ENCODE measurements at regions not wholly inside any gene's neighbourhood (a gene's known extent, or its start where the extent isn't known, plus 50 kb on each side); places are given as distances from the start of the nearest gene placed in this dataset.

GRCh38 chr14:97848317-97848980 lies 1051.3 kb downstream of the VRK1 start:
- no peaks in the 10 kb centered on the region for H3K36me3 Mint-ChIP-seq (ENCODE audit: insufficient read depth)
- H3K9me3 Mint-ChIP-seq = no peaks in the 10 kb centered on the region
- no peak overlapping the region for H3K4me3 Mint-ChIP-seq
- no peaks in the 10 kb centered on the region for H3K27me3 Mint-ChIP-seq (ENCODE audit: low read depth)
- no peaks in the 10 kb centered on the region for H3K4me1 Mint-ChIP-seq (ENCODE audit: low read depth)
- DNase-seq = no peak
- ATAC-seq = no peak

- DNase-seq = no peak
- ATAC-seq = no peak
- Mint-ChIP-seq H3K9me3 (no peaks in the 10 kb centered on the region), H3K4me3 (no peak overlapping the region), H3K36me3 (ENCODE audit: insufficient read depth) (no peaks in the 10 kb centered on the region), H3K27me3 (ENCODE audit: low read depth) (no peaks in the 10 kb centered on the region), H3K4me1 (ENCODE audit: low read depth) (no peaks in the 10 kb centered on the region)
These were observed 1053.3 kb downstream of the VRK1 start for GRCh38 chr14:97850466-97850865.

- Mint-ChIP-seq H3K36me3 (ENCODE audit: insufficient read depth) (no peaks in the 10 kb centered on the region), H3K4me1 (ENCODE audit: low read depth) (no peaks in the 10 kb centered on the region), H3K4me3 (no peak overlapping the region), H3K27me3 (ENCODE audit: low read depth) (no peaks in the 10 kb centered on the region), H3K9me3 (no peaks in the 10 kb centered on the region)
- ATAC-seq (no peak), DNase-seq (no peak)
These were observed 1053.7 kb downstream of the VRK1 start for GRCh38 chr14:97850886-97851285.

GRCh38 chr14:97851428-97851995 lies 1054.3 kb downstream of the VRK1 start:
- no peak overlapping the region for H3K4me3 Mint-ChIP-seq
- ATAC-seq (no peak), DNase-seq (no peak)
- no peaks in the 10 kb centered on the region for H3K4me1 Mint-ChIP-seq (ENCODE audit: low read depth)
- H3K9me3 Mint-ChIP-seq = no peaks in the 10 kb centered on the region
- H3K36me3 Mint-ChIP-seq (ENCODE audit: insufficient read depth) = no peaks in the 10 kb centered on the region
- no peaks in the 10 kb centered on the region for H3K27me3 Mint-ChIP-seq (ENCODE audit: low read depth)

GRCh38 chr14:97854918-97855317 lies 1057.7 kb downstream of the VRK1 start:
- Mint-ChIP-seq H3K4me1 (ENCODE audit: low read depth) (no peaks in the 10 kb centered on the region), H3K9me3 (no peaks in the 10 kb centered on the region), H3K4me3 (no peak overlapping the region), H3K36me3 (ENCODE audit: insufficient read depth) (no peaks in the 10 kb centered on the region), H3K27me3 (ENCODE audit: low read depth) (no peaks in the 10 kb centered on the region)
- ATAC-seq = no peak
- no peak for DNase-seq

GRCh38 chr14:97866195-97866594 lies 1069.0 kb downstream of the VRK1 start:
- no peaks in the 10 kb centered on the region for H3K36me3 Mint-ChIP-seq (ENCODE audit: insufficient read depth)
- H3K9me3 Mint-ChIP-seq = peaks cover 5% of the 10 kb centered on the region
- no peak for ATAC-seq
- H3K4me3 Mint-ChIP-seq = no peak overlapping the region
- H3K4me1 Mint-ChIP-seq (ENCODE audit: low read depth) = peaks cover 3% of the 10 kb centered on the region
- DNase-seq = no peak
- H3K27me3 Mint-ChIP-seq (ENCODE audit: low read depth) = no peaks in the 10 kb centered on the region

GRCh38 chr14:97866664-97867063 lies 1069.5 kb downstream of the VRK1 start:
- no peaks in the 10 kb centered on the region for H3K27me3 Mint-ChIP-seq (ENCODE audit: low read depth)
- DNase-seq (no peak), ATAC-seq (peak; percentile 51 to 62)
- H3K4me3 Mint-ChIP-seq = no peak overlapping the region
- no peaks in the 10 kb centered on the region for H3K36me3 Mint-ChIP-seq (ENCODE audit: insufficient read depth)
- H3K4me1 Mint-ChIP-seq (ENCODE audit: low read depth) = peaks cover 3% of the 10 kb centered on the region
- H3K9me3 Mint-ChIP-seq = peaks cover 5% of the 10 kb centered on the region

- DNase-seq (no peak), ATAC-seq (no peak)
- H3K4me1 Mint-ChIP-seq (ENCODE audit: low read depth) = peaks cover 22% of the 10 kb centered on the region
- no peaks in the 10 kb centered on the region for H3K9me3 Mint-ChIP-seq
- no peaks in the 10 kb centered on the region for H3K27me3 Mint-ChIP-seq (ENCODE audit: low read depth)
- H3K36me3 Mint-ChIP-seq (ENCODE audit: insufficient read depth) = no peaks in the 10 kb centered on the region
- H3K4me3 Mint-ChIP-seq = no peak overlapping the region
These were observed 1076.1 kb downstream of the VRK1 start for GRCh38 chr14:97873291-97873690.

GRCh38 chr14:97874394-97874793 lies 1077.2 kb downstream of the VRK1 start:
- H3K9me3 Mint-ChIP-seq = no peaks in the 10 kb centered on the region
- ATAC-seq (no peak), DNase-seq (no peak)
- H3K36me3 Mint-ChIP-seq (ENCODE audit: insufficient read depth) = no peaks in the 10 kb centered on the region
- no peaks in the 10 kb centered on the region for H3K27me3 Mint-ChIP-seq (ENCODE audit: low read depth)
- H3K4me1 Mint-ChIP-seq (ENCODE audit: low read depth) = peaks cover 33% of the 10 kb centered on the region
- H3K4me3 Mint-ChIP-seq = no peak overlapping the region

- DNase-seq (no peak), ATAC-seq (no peak)
- Mint-ChIP-seq H3K4me3 (no peak overlapping the region), H3K9me3 (no peaks in the 10 kb centered on the region), H3K27me3 (ENCODE audit: low read depth) (no peaks in the 10 kb centered on the region), H3K4me1 (ENCODE audit: low read depth) (peaks cover 45% of the 10 kb centered on the region), H3K36me3 (ENCODE audit: insufficient read depth) (no peaks in the 10 kb centered on the region)
These were observed 1081.0 kb downstream of the VRK1 start for GRCh38 chr14:97878206-97878605.

GRCh38 chr14:97878727-97879126 lies 1081.5 kb downstream of the VRK1 start:
- peak; percentile 19 for DNase-seq
- peak in 1 of 2 donors; percentile 34 for ATAC-seq
- no peaks in the 10 kb centered on the region for H3K36me3 Mint-ChIP-seq (ENCODE audit: insufficient read depth)
- no peaks in the 10 kb centered on the region for H3K9me3 Mint-ChIP-seq
- no peak overlapping the region for H3K4me3 Mint-ChIP-seq
- H3K27me3 Mint-ChIP-seq (ENCODE audit: low read depth) = no peaks in the 10 kb centered on the region
- peaks cover 42% of the 10 kb centered on the region for H3K4me1 Mint-ChIP-seq (ENCODE audit: low read depth)

GRCh38 chr14:97887690-97888089 lies 1090.5 kb downstream of the VRK1 start:
- no peak for DNase-seq
- Mint-ChIP-seq H3K27me3 (ENCODE audit: low read depth) (no peaks in the 10 kb centered on the region), H3K36me3 (ENCODE audit: insufficient read depth) (no peaks in the 10 kb centered on the region), H3K4me3 (no peak overlapping the region), H3K9me3 (peaks cover 6% of the 10 kb centered on the region), H3K4me1 (ENCODE audit: low read depth) (no peaks in the 10 kb centered on the region)
- no peak for ATAC-seq

- no peaks in the 10 kb centered on the region for H3K4me1 Mint-ChIP-seq (ENCODE audit: low read depth)
- no peaks in the 10 kb centered on the region for H3K36me3 Mint-ChIP-seq (ENCODE audit: insufficient read depth)
- ATAC-seq (no peak), DNase-seq (no peak)
- no peaks in the 10 kb centered on the region for H3K27me3 Mint-ChIP-seq (ENCODE audit: low read depth)
- H3K4me3 Mint-ChIP-seq = no peak overlapping the region
- H3K9me3 Mint-ChIP-seq = peaks cover 6% of the 10 kb centered on the region
These were observed 1091.1 kb downstream of the VRK1 start for GRCh38 chr14:97888331-97888730.

GRCh38 chr14:97891515-97891914 lies 1094.3 kb downstream of the VRK1 start:
- Mint-ChIP-seq H3K4me3 (no peak overlapping the region), H3K27me3 (ENCODE audit: low read depth) (no peaks in the 10 kb centered on the region), H3K36me3 (ENCODE audit: insufficient read depth) (no peaks in the 10 kb centered on the region), H3K9me3 (peaks cover 6% of the 10 kb centered on the region), H3K4me1 (ENCODE audit: low read depth) (no peaks in the 10 kb centered on the region)
- ATAC-seq (no peak), DNase-seq (no peak)

- no peaks in the 10 kb centered on the region for H3K9me3 Mint-ChIP-seq
These were observed 1097.4 kb downstream of the VRK1 start for GRCh38 chr14:97894552-97894951.

More at GRCh38 chr14:97894552-97894951, 1097.4 kb downstream of the VRK1 start:
- ATAC-seq (no peak), DNase-seq (no peak)
- Mint-ChIP-seq H3K4me1 (ENCODE audit: low read depth) (no peaks in the 10 kb centered on the region), H3K27me3 (ENCODE audit: low read depth) (no peaks in the 10 kb centered on the region), H3K36me3 (ENCODE audit: insufficient read depth) (no peaks in the 10 kb centered on the region), H3K4me3 (no peak overlapping the region)
